GM18505 (cell line): ENCODE measurements at regions not wholly inside any gene's neighbourhood (a gene's known extent, or its start where the extent isn't known, plus 50 kb on each side); places are given as distances from the start of the nearest gene placed in this dataset.

Source experiments
- ATAC-seq: cut with Tn5 transposase; IDR thresholded peaks from one replicate; pipeline ENCODE4 v1.9.1; 2021; ENCODE audit not compliant: unreplicated experiment
- POLR2A ChIP-seq: IDR thresholded peaks from 4 replicates; pipeline ENCODE4 v1.6.1; 2011; ENCODE audit warnings: borderline replicate concordance; ENCODE audit not compliant: insufficient read depth, insufficient read length; ENCODE audit errors: extremely low read depth

- TF ChIP-seq POLR2A = no peak
- no peak for ATAC-seq
These were observed 115.6 kb downstream of the UCHL5 start for GRCh38 chr1:192943522-192943921.

DNA sequence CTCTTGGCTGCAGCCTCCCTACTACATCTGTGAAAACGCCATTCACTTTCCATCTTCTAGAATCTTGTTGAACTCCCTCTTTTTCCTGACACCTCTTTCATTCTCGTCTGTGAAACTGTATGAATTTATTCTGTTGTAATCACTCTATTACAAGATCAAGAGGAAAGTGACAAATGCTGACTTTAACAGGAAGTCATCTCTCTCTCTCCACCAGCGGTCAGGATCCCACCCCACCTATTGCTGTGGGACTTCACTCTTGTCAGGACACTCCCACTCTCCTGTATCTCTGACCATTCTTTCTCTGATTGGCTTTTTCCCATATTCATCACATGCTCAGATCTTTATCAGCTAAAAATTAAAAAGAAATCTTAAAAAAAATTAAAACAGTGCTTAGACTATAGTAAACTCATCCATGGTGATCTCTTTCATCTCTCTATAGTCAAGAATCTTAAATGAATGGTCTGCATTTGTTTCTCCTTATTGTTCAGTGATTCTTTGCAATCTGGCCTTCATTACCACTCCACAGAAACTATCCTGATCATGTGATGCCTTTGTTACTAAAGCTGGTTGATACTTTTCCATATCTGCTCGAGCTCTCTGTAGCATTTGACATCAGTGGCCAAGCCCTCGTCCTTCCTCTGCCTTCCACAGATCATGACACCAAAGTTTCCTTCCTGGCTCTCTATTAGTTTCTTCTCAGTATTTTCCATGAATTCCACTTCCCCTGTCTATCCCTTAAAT lies 113.6 kb downstream of the UCHL5 start:
- no peak for ATAC-seq
- TF ChIP-seq POLR2A = no peak

- ATAC-seq = no peak
- no peak for TF ChIP-seq POLR2A
These were observed 109.4 kb downstream of the UCHL5 start for GRCh38 chr1:192949783-192950182.

- no peak for ATAC-seq
- TF ChIP-seq POLR2A = no peak
These were observed 108.2 kb downstream of the UCHL5 start for GRCh38 chr1:192950926-192951325.

DNA sequence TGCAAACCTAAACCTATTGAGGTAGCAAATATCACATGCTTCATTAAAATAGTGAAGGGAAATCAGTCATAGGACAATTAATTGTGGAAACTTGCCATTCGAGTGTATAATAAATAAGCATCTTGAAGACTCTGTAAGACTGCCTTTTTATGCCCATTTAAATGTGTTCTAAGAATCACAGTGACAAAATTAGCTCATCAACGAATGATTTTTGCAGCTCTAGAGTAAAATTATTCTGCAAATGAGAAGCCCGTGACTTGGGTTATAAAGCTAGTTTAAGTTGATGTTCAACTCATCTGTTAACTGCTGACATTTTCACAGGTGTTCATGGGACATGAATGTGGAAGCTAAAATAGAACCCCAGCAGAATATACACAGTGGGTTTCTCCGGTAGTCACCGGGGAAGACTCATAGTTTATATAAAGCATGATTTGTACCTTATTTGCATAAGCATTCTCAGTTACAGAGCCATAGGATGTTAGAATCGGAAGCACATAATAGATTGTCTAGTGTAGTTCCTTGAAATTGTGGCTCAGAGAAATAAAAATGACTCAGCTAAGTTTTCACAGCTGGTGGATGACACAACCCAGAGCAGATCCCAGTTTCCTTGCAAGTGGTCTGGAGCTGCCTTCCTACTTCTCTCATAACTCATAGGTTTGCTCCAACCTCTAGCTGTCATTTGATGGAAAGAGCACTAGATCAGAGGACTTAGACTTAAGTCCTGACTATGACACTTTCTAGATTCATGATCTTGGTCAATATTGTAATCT lies 107.3 kb downstream of the UCHL5 start:
- peak; percentile 90 for ATAC-seq

DNA sequence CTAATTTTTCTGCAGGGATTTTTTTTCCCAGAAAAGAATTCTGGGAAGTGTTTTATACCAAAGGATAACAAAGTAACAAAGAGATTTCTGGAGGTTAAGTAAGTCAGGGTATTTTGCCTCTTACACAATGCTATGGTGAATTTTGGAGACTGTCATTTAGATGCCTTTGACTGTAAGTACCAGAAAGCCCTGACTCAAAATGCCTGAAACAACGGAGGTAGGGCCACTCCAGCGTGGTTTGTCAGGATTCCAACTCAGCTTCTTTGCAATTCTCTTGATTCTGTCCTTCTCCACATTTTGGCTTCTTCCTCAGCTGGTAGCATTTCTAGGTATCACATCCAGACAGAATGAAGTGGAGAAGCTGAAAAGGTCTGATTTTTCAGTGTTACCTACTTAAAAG lies 106.5 kb downstream of the UCHL5 start:
- no peak for ATAC-seq
- no peak for TF ChIP-seq POLR2A

More for the DNA sequence above, 107.3 kb downstream of the UCHL5 start:
- no peak for TF ChIP-seq POLR2A

DNA sequence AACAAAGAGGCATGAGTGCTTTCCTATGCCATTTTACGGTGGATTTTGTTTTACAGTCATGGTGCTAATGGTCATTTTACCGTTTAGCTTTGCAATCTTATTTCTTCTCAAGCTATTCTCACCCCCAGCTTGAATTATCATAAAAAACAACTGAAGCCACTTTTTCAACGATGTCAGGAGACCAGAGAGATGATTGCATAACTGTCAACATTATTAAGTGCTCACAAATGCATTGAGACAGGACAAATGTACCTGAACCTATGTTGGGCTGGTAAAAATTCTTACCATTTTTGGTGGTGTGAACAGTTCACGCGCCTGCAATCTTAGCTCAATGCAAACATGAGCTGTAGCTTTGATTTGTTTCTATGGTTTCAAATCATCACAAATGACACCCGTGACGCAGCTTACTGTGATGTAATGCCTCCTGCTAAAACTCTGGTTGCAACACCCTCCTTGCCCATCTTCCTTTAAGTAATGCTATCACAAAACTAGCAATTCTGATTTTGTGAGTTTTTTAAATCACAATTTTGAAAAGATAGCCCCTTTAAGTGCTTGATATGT lies 104.4 kb downstream of the UCHL5 start:
- no peak for ATAC-seq
- no peak for TF ChIP-seq POLR2A

DNA sequence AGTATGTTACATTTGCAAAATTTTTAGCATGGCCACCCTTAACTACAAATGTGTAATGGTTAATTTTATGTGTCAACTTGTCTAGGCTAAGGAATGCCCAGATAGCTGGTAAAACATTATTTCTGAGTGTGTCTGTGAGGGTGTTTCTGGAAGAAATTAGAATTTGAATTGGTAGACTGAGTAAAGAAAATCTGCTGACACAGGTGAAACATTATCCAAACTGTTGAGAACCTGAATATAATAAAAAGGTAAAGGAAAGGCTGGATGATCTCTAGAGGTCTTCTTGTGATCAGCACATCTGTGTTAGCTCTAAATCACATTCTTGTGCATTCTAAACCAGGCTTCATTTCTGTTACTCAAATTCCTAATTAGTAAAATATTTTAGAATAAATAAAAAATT lies 100.8 kb downstream of the UCHL5 start:
- TF ChIP-seq POLR2A = no peak
- no peak for ATAC-seq

DNA sequence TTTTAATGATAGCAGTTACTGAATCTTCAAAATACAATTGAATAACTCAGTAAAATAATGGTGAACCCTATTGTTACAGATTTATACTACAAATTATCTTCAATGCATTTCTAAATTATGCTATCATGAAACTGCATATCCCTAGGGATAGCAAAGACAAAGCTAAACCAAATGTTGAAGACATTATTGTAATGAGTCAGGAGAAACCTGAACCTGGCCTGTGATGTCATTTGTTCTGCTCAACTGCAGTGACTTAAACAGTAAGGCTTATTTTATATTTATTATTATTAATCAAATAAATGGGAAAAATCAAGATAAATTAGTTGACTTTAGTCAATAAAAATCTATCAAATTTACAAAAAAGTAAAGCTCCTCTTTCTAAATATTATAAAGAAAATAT lies 100.3 kb downstream of the UCHL5 start:
- TF ChIP-seq POLR2A = no peak
- ATAC-seq = no peak

- no peak for TF ChIP-seq POLR2A
- no peak for ATAC-seq
These were observed 99.4 kb downstream of the UCHL5 start for GRCh38 chr1:192959657-192960186.
